ENCODE measurements at regions not wholly inside any gene's neighbourhood (a gene's known extent, or its start where the extent isn't known, plus 50 kb on each side); places are given as distances from the start of the nearest gene placed in this dataset.
A peak's percentile ranks its signal among the peaks of the same experiment; 100 is the strongest.

DNA sequence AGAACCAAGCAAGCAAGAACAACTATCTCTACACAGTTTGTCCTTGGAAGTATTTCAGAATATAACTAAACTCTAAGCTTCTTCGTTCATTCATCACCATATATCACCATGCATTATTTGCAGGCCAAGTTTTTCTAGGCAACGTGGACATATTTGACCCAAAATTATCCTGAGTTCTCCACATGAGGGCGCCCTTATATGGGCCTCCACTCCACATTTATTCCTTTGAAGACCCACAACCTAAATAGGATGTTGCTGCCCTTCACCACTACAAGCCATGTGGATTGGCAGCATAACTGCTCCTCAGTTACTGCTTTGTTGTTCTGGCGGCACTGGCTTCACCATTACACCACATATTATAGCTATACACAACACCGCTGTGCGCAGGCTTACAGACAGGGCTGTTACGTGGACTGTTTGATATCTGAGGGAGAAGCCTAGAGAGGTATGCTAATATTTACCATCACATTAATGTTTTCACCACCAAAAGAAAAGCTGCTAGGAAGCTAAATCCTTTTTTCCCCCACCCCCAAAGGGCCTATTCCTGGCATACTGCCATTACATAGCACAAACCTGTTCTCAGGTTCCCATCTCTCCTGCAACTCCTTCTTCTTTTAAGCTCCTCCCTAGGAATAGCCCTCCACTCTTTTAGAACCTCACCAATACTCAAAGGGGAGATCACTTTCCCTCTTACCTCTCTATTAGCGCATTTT, 411.7 kb downstream of the C6orf118 start:
- POLR2A ChIA-PET, result no interaction called here
- H3K4me3 ChIP-seq (replicated peaks in 1 of 2; ENCODE audit: low read depth in 1 of 2, low read length in 2 of 2), result no peak overlapping the region
- no peaks in the 10 kb centered on the region for H4K20me1 ChIP-seq (ENCODE audit: insufficient read depth)
- no peaks in the 10 kb centered on the region for H3K4me1 ChIP-seq (ENCODE audit: control insufficient read depth in 1 of 2, insufficient read depth in 2 of 2, low read length in 2 of 2)
- BruUV-seq (replicated peaks), result no TSS peak
- H2AFZ ChIP-seq (ENCODE audit: low read depth, low read length, poor library complexity, severe bottlenecking), result no peak overlapping the region
- RAD21 ChIA-PET (ENCODE audit: low non-redundant PET in 1 of 2, low total read pairs in 2 of 2, uncharacterized antibody in 2 of 2, unreplicated experiment in 2 of 2), result no interaction called here
- H3K4me2 ChIP-seq (ENCODE audit: low read length), result no peak overlapping the region
- no peak overlapping the region for H3K9ac ChIP-seq (ENCODE audit: low read length)
- no peak overlapping the region for H3K27ac ChIP-seq (ENCODE audit: low read depth, low read length)
- H3K79me2 ChIP-seq (ENCODE audit: insufficient read depth, low read length), result no peaks in the 10 kb centered on the region
- CTCF ChIA-PET, result no interaction called here
- H3K36me3 ChIP-seq (ENCODE audit: control insufficient read depth in 1 of 2, insufficient read depth in 2 of 2, low read length in 2 of 2), result no peaks in the 10 kb centered on the region
- H3K9me3 ChIP-seq (ENCODE audit: control insufficient read depth in 1 of 2, insufficient read depth in 1 of 2, low read depth in 1 of 2, low read length in 2 of 2), result peaks cover 0 to 13% of the 10 kb centered on the region in 2 experiments; a peak in 2 of 4 replicates
- H3K9me2 ChIP-seq (ENCODE audit: insufficient read depth), result no peaks in the 10 kb centered on the region
- TF ChIP-seq, protein P1, sequence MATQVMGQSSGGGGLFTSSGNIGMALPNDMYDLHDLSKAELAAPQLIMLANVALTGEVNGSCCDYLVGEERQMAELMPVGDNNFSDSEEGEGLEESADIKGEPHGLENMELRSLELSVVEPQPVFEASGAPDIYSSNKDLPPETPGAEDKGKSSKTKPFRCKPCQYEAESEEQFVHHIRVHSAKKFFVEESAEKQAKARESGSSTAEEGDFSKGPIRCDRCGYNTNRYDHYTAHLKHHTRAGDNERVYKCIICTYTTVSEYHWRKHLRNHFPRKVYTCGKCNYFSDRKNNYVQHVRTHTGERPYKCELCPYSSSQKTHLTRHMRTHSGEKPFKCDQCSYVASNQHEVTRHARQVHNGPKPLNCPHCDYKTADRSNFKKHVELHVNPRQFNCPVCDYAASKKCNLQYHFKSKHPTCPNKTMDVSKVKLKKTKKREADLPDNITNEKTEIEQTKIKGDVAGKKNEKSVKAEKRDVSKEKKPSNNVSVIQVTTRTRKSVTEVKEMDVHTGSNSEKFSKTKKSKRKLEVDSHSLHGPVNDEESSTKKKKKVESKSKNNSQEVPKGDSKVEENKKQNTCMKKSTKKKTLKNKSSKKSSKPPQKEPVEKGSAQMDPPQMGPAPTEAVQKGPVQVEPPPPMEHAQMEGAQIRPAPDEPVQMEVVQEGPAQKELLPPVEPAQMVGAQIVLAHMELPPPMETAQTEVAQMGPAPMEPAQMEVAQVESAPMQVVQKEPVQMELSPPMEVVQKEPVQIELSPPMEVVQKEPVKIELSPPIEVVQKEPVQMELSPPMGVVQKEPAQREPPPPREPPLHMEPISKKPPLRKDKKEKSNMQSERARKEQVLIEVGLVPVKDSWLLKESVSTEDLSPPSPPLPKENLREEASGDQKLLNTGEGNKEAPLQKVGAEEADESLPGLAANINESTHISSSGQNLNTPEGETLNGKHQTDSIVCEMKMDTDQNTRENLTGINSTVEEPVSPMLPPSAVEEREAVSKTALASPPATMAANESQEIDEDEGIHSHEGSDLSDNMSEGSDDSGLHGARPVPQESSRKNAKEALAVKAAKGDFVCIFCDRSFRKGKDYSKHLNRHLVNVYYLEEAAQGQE (IDR thresholded peaks at IDR 0.05; ENCODE audit: low read depth), result no peak
- TF ChIP-seq, protein P2, sequence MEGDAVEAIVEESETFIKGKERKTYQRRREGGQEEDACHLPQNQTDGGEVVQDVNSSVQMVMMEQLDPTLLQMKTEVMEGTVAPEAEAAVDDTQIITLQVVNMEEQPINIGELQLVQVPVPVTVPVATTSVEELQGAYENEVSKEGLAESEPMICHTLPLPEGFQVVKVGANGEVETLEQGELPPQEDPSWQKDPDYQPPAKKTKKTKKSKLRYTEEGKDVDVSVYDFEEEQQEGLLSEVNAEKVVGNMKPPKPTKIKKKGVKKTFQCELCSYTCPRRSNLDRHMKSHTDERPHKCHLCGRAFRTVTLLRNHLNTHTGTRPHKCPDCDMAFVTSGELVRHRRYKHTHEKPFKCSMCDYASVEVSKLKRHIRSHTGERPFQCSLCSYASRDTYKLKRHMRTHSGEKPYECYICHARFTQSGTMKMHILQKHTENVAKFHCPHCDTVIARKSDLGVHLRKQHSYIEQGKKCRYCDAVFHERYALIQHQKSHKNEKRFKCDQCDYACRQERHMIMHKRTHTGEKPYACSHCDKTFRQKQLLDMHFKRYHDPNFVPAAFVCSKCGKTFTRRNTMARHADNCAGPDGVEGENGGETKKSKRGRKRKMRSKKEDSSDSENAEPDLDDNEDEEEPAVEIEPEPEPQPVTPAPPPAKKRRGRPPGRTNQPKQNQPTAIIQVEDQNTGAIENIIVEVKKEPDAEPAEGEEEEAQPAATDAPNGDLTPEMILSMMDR (IDR thresholded peaks at IDR 0.05 in 2 of 3, conservative IDR thresholded peaks at IDR 0.05 in 1 of 3; ENCODE audit: borderline replicate concordance in 1 of 3, insufficient read depth in 1 of 3, low read depth in 2 of 3, low read length in 2 of 3), result peak; percentile 3 to 30 (median 12); a peak in 2 of 6 replicates
- no peak for TF ChIP-seq ZNF274 (IDR thresholded peaks at IDR 0.05; ENCODE audit: low read depth, low read length)
- no peak for TF ChIP-seq CEBPB (IDR thresholded peaks at IDR 0.05; ENCODE audit: low read depth)
- no peak for TF ChIP-seq POLR2A (IDR thresholded peaks at IDR 0.05; ENCODE audit: borderline replicate concordance, extremely low read depth, insufficient read depth, insufficient read length)
- TF ChIP-seq, protein P3, sequence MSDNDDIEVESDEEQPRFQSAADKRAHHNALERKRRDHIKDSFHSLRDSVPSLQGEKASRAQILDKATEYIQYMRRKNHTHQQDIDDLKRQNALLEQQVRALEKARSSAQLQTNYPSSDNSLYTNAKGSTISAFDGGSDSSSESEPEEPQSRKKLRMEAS (IDR thresholded peaks at IDR 0.05), result no peak
- DNase-seq (ENCODE audit: low read depth, low spot score) (no peak), ATAC-seq (no peak)
- no peaks in the 10 kb centered on the region for H3K27me3 ChIP-seq (ENCODE audit: insufficient read depth, low read length)
- intact Hi-C loops (cut with micrococcal nuclease), result no loop called here
